ENCODE measurements at regions not wholly inside any gene's neighbourhood (a gene's known extent, or its start where the extent isn't known, plus 50 kb on each side); places are given as distances from the start of the nearest gene placed in this dataset.

GRCh38 chr21:28156590-28156989 is 836.1 kb downstream of the LTN1 start:
- no peak overlapping the region for H3K4me3 Mint-ChIP-seq (ENCODE audit: unreplicated experiment)
- no peak for DNase-seq (ENCODE audit: unreplicated experiment)
- no peak overlapping the region for H3K27ac Mint-ChIP-seq (ENCODE audit: low read depth, unreplicated experiment)
- H3K36me3 Mint-ChIP-seq (ENCODE audit: insufficient read depth, unreplicated experiment) = no peaks in the 10 kb centered on the region
- POLR2A ChIA-PET = interaction anchor here (0.6 kb wide), 1 partner anchor 62 kb away, joined by 3 read pairs; no protein-coding TSS in a partner anchor
- peaks cover under 1% of the 10 kb centered on the region for H3K9me3 Mint-ChIP-seq (ENCODE audit: unreplicated experiment)
- peaks cover 6% of the 10 kb centered on the region for H3K4me1 Mint-ChIP-seq (ENCODE audit: insufficient read depth, unreplicated experiment)
- no TSS peak for BruUV-seq (replicated peaks)
- no peak for TF ChIP-seq CTCF (IDR thresholded peaks at IDR 0.05; ENCODE audit: unreplicated experiment)
- intact Hi-C loops (cut with micrococcal nuclease) = loop anchor here (10.0 kb wide), 1 partner anchor 78 kb away; no protein-coding TSS in a partner anchor
- peaks cover 1% of the 10 kb centered on the region for H3K27me3 Mint-ChIP-seq (ENCODE audit: insufficient read depth, unreplicated experiment)
- CTCF ChIA-PET = no interaction called here

- H3K4me1 Mint-ChIP-seq (ENCODE audit: insufficient read depth, unreplicated experiment) = peaks cover 5% of the 10 kb centered on the region
- ChIA-PET POLR2A (interaction anchor here (1.4 kb wide), 1 partner anchor 11 kb away, joined by 5 read pairs; no protein-coding TSS in a partner anchor), CTCF (interaction anchor here (1.1 kb wide), 1 partner anchor 19 kb away, joined by 3 read pairs; no protein-coding TSS in a partner anchor)
- no peak for TF ChIP-seq CTCF (IDR thresholded peaks at IDR 0.05; ENCODE audit: unreplicated experiment)
- H3K9me3 Mint-ChIP-seq (ENCODE audit: unreplicated experiment) = no peaks in the 10 kb centered on the region
- no peak overlapping the region for H3K27ac Mint-ChIP-seq (ENCODE audit: low read depth, unreplicated experiment)
- no peaks in the 10 kb centered on the region for H3K27me3 Mint-ChIP-seq (ENCODE audit: insufficient read depth, unreplicated experiment)
- BruUV-seq (replicated peaks) = no TSS peak
- peak; percentile 24 for DNase-seq (ENCODE audit: unreplicated experiment)
- no peak overlapping the region for H3K4me3 Mint-ChIP-seq (ENCODE audit: unreplicated experiment)
- H3K36me3 Mint-ChIP-seq (ENCODE audit: insufficient read depth, unreplicated experiment) = no peaks in the 10 kb centered on the region
- intact Hi-C loops (cut with micrococcal nuclease) = loop anchor here (10.0 kb wide), 1 partner anchor 81 kb away; no protein-coding TSS in a partner anchor
These were observed 838.6 kb downstream of the LTN1 start for GRCh38 chr21:28154121-28154520.

GRCh38 chr21:28152732-28153131 is 839.9 kb downstream of the LTN1 start:
- H3K27ac Mint-ChIP-seq (ENCODE audit: low read depth, unreplicated experiment) = no peak overlapping the region
- TF ChIP-seq CTCF (IDR thresholded peaks at IDR 0.05; ENCODE audit: unreplicated experiment) = no peak
- no peak overlapping the region for H3K4me3 Mint-ChIP-seq (ENCODE audit: unreplicated experiment)
- ChIA-PET CTCF (no interaction called here), POLR2A (interaction anchor here (1.4 kb wide), 1 partner anchor 9 kb away, joined by 5 read pairs; no protein-coding TSS in a partner anchor)
- intact Hi-C loops (cut with micrococcal nuclease) = loop anchor here (10.0 kb wide), 1 partner anchor 82 kb away; no protein-coding TSS in a partner anchor
- H3K27me3 Mint-ChIP-seq (ENCODE audit: insufficient read depth, unreplicated experiment) = no peaks in the 10 kb centered on the region
- H3K4me1 Mint-ChIP-seq (ENCODE audit: insufficient read depth, unreplicated experiment) = peaks cover 15% of the 10 kb centered on the region
- peak; percentile 25 for DNase-seq (ENCODE audit: unreplicated experiment)
- H3K36me3 Mint-ChIP-seq (ENCODE audit: insufficient read depth, unreplicated experiment) = no peaks in the 10 kb centered on the region
- H3K9me3 Mint-ChIP-seq (ENCODE audit: unreplicated experiment) = no peaks in the 10 kb centered on the region
- no TSS peak for BruUV-seq (replicated peaks)

- POLR2A ChIA-PET = no interaction called here
These were observed 840.9 kb downstream of the LTN1 start for GRCh38 chr21:28151758-28152157.

More at GRCh38 chr21:28151758-28152157, 840.9 kb downstream of the LTN1 start:
- intact Hi-C loops (cut with micrococcal nuclease) = loop anchor here (10.0 kb wide), 1 partner anchor 83 kb away; no protein-coding TSS in a partner anchor
- no peak for TF ChIP-seq CTCF (IDR thresholded peaks at IDR 0.05; ENCODE audit: unreplicated experiment)
- no peak for DNase-seq (ENCODE audit: unreplicated experiment)
- CTCF ChIA-PET = no interaction called here
- H3K27ac Mint-ChIP-seq (ENCODE audit: low read depth, unreplicated experiment) = no peak overlapping the region
- peaks cover 15% of the 10 kb centered on the region for H3K4me1 Mint-ChIP-seq (ENCODE audit: insufficient read depth, unreplicated experiment)
- no peaks in the 10 kb centered on the region for H3K27me3 Mint-ChIP-seq (ENCODE audit: insufficient read depth, unreplicated experiment)
- H3K9me3 Mint-ChIP-seq (ENCODE audit: unreplicated experiment) = no peaks in the 10 kb centered on the region
- no peak overlapping the region for H3K4me3 Mint-ChIP-seq (ENCODE audit: unreplicated experiment)
- H3K36me3 Mint-ChIP-seq (ENCODE audit: insufficient read depth, unreplicated experiment) = no peaks in the 10 kb centered on the region
- BruUV-seq (replicated peaks) = no TSS peak

Data from MCF 10A (cell line).